ENCODE measurements at regions not wholly inside any gene's neighbourhood (a gene's known extent, or its start where the extent isn't known, plus 50 kb on each side); places are given as distances from the start of the nearest gene placed in this dataset.

DNA sequence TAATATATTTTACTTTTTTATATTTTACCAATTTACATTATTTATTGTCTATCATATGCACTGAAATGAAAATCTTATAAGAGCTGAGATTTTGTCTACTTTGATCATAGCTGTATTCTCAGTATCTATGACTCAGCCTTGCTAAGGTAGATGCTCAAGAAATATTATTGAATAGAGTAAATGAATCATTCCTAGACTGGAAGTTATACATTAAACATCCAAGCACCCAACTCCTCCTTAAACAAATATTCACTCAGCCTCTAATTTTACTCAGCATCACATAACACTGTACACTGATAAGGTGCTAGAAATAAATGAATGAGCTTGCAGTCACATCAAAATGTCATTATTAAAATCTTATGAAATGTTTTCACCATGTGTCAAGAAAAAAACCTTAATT lies 1424.9 kb downstream of the LRFN5 start:
- Histone ChIP-seq H3K27ac (ENCODE audit: low read depth in 2 of 2, low read length in 1 of 2) (no peak overlapping the region), H3K27me3 (ENCODE audit: control insufficient read depth in 1 of 2, insufficient read depth in 2 of 2, low read length in 2 of 2) (no peaks in the 10 kb centered on the region), H3K4me1 (ENCODE audit: control insufficient read depth in 2 of 2, insufficient read depth in 2 of 2, low read length in 1 of 2) (no peaks in the 10 kb centered on the region), H3K36me3 (ENCODE audit: control insufficient read depth in 2 of 2, insufficient read depth in 2 of 2, low read length in 1 of 2) (no peaks in the 10 kb centered on the region), H3K4me3 (ENCODE audit: low read depth in 1 of 2, low read length in 2 of 2) (no peak overlapping the region), H3K9me3 (ENCODE audit: control insufficient read depth in 2 of 2, insufficient read depth in 1 of 2, low read depth in 1 of 2, low read length in 1 of 2) (no peaks in the 10 kb centered on the region)

DNA sequence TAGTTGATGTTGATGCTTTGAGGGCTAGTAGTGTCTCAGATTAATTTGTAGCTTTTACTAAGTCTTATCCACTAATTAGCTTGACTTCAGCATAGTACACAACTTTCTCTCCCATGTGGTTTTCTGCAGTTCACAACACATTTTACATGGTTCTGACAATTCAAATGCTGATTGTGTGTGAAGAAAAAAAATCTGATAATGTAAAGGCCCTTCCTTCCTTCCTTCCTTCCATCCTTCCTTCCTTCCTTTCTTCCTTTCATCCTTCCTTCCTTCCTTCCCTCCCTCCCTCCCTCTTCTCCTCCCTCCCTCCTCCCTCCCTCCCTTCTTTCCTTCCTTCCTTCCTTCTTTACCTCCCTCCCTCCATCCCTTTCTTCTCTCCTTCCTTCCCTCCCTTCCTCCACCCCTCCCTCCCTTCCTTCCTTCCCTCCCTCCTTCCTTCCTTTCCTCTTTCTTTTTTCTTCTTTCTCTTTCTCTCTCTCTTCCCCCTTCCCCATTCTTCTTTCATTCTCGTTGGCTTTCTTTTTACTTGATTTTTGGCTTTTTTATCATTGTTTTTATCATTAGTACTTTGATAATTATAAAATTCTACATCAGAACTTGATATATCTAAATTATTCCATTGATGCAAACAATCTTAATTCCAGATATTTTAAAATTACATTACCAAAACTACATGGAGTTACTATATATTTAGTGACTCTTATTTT lies 1415.6 kb downstream of the LRFN5 start:
- Histone ChIP-seq H3K27me3 (ENCODE audit: control insufficient read depth in 1 of 2, insufficient read depth in 2 of 2, low read length in 2 of 2) (no peaks in the 10 kb centered on the region), H3K36me3 (ENCODE audit: control insufficient read depth in 2 of 2, insufficient read depth in 2 of 2, low read length in 1 of 2) (no peaks in the 10 kb centered on the region), H3K4me3 (ENCODE audit: low read depth in 1 of 2, low read length in 2 of 2) (no peak overlapping the region), H3K9me3 (ENCODE audit: control insufficient read depth in 2 of 2, insufficient read depth in 1 of 2, low read depth in 1 of 2, low read length in 1 of 2) (no peaks in the 10 kb centered on the region), H3K4me1 (ENCODE audit: control insufficient read depth in 2 of 2, insufficient read depth in 2 of 2, low read length in 1 of 2) (no peaks in the 10 kb centered on the region), H3K27ac (ENCODE audit: low read depth in 2 of 2, low read length in 1 of 2) (no peak overlapping the region)
- 51 to 58% methylated on average over 1 of the region's 1 CpG for WGBS, 2 donors

DNA sequence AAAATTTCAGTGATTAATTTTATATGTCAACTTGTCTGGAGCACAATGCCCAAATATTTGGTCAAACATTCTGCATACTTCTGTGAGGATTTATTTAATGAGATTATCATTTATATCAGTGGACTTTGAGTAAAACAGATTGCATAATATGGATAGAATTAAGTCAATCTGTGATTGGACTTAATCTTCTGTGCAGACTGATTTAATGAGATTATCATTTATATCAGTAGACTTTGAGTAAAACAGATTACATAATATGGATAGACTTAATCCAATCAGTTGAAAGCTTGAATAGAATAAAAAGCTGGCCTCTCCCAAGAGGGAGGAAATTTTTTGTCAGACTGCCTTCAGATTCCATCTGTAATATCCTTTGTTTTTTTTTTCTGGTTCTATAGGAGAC lies 1413.2 kb downstream of the LRFN5 start:
- Histone ChIP-seq H3K27me3 (ENCODE audit: control insufficient read depth in 1 of 2, insufficient read depth in 2 of 2, low read length in 2 of 2) (no peaks in the 10 kb centered on the region), H3K36me3 (ENCODE audit: control insufficient read depth in 2 of 2, insufficient read depth in 2 of 2, low read length in 1 of 2) (no peaks in the 10 kb centered on the region), H3K27ac (ENCODE audit: low read depth in 2 of 2, low read length in 1 of 2) (no peak overlapping the region), H3K4me1 (ENCODE audit: control insufficient read depth in 2 of 2, insufficient read depth in 2 of 2, low read length in 1 of 2) (no peaks in the 10 kb centered on the region), H3K4me3 (ENCODE audit: low read depth in 1 of 2, low read length in 2 of 2) (no peak overlapping the region), H3K9me3 (ENCODE audit: control insufficient read depth in 2 of 2, insufficient read depth in 1 of 2, low read depth in 1 of 2, low read length in 1 of 2) (no peaks in the 10 kb centered on the region)

DNA sequence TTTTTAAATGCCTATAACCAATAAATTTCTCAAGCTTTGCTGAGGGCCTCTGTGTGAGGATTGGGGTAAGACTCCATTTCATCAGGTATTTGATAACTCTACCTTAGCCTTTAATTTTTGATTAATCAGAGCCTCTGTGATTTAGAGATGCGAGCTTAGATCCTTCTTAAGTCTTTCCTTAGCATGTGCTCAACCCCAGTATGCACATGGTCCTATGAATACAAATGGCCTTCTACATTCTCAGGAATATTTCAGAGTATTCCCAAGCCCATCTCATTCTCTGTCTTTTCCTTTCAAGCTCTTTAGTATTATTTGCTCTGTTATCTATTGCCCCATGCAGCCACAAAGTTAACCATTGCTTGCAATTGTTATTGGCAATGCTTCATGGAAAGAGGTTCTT lies 1407.7 kb downstream of the LRFN5 start:
- H3K27ac ChIP-seq (ENCODE audit: low read depth in 2 of 2, low read length in 1 of 2), result no peak overlapping the region
- no peaks in the 10 kb centered on the region for H3K36me3 ChIP-seq (ENCODE audit: control insufficient read depth in 2 of 2, insufficient read depth in 2 of 2, low read length in 1 of 2)
- no peaks in the 10 kb centered on the region for H3K9me3 ChIP-seq (ENCODE audit: control insufficient read depth in 2 of 2, insufficient read depth in 1 of 2, low read depth in 1 of 2, low read length in 1 of 2)
- H3K4me1 ChIP-seq (ENCODE audit: control insufficient read depth in 2 of 2, insufficient read depth in 2 of 2, low read length in 1 of 2), result no peaks in the 10 kb centered on the region
- WGBS, 2 donors, result 70 to 83% methylated on average over 1 of the region's 1 CpG
- H3K27me3 ChIP-seq (ENCODE audit: control insufficient read depth in 1 of 2, insufficient read depth in 2 of 2, low read length in 2 of 2), result no peaks in the 10 kb centered on the region
- H3K4me3 ChIP-seq (ENCODE audit: low read depth in 1 of 2, low read length in 2 of 2), result no peak overlapping the region

DNA sequence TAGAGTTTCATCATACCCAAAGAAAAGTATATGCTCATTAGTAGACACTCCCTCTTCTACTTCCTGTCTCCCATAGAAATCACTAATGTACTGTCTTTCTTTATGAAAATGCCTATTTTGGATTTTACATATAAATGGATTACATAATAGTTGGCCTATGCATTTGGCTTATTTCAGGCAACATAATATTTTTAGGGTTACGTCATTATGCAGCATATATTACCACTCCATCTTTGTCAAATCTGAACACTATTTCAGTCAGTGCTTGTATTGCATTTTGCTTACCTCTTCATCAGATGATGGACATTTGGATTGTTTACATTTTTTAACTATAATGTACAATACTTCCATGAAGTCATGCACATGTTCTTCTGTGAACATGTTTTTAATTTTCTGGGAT lies 1406.1 kb downstream of the LRFN5 start:
- peaks cover 0 to 2% of the 10 kb centered on the region in 2 donors for H3K9me3 ChIP-seq (ENCODE audit: control insufficient read depth in 2 of 2, insufficient read depth in 1 of 2, low read depth in 1 of 2, low read length in 1 of 2)
- H3K27me3 ChIP-seq (ENCODE audit: control insufficient read depth in 1 of 2, insufficient read depth in 2 of 2, low read length in 2 of 2), result no peaks in the 10 kb centered on the region
- WGBS, 2 donors, result 88 to 89% methylated on average over 1 of the region's 1 CpG
- H3K4me3 ChIP-seq (ENCODE audit: low read depth in 1 of 2, low read length in 2 of 2), result no peak overlapping the region
- no peaks in the 10 kb centered on the region for H3K36me3 ChIP-seq (ENCODE audit: control insufficient read depth in 2 of 2, insufficient read depth in 2 of 2, low read length in 1 of 2)
- H3K27ac ChIP-seq (ENCODE audit: low read depth in 2 of 2, low read length in 1 of 2), result no peak overlapping the region
- H3K4me1 ChIP-seq (ENCODE audit: control insufficient read depth in 2 of 2, insufficient read depth in 2 of 2, low read length in 1 of 2), result no peaks in the 10 kb centered on the region

DNA sequence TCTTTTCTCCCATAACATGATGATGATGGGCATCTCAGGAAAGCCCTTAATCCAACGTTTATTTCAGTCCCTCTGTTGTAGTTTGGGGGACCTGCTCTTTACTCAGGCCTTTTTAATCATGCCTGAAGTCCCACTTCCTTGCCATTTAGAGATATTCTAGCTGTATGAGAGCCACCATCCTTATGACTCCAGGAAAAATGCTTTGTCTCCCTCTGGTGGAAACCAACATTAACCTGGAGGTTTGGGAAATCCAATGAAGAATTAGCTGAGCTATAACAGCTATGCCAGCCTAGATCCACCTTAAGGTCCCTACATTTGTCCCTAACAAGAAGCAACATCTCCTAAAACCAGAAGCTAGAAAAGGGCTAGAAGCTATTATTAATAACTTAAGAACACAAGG lies 1399.1 kb downstream of the LRFN5 start:
- no peaks in the 10 kb centered on the region for H3K4me1 ChIP-seq (ENCODE audit: control insufficient read depth in 2 of 2, insufficient read depth in 2 of 2, low read length in 1 of 2)
- H3K4me3 ChIP-seq (ENCODE audit: low read depth in 1 of 2, low read length in 2 of 2), result no peak overlapping the region
- H3K36me3 ChIP-seq (ENCODE audit: control insufficient read depth in 2 of 2, insufficient read depth in 2 of 2, low read length in 1 of 2), result no peaks in the 10 kb centered on the region
- 39 to 43% methylated on average over 1 of the region's 1 CpG for WGBS, 2 donors
- no peak overlapping the region for H3K27ac ChIP-seq (ENCODE audit: low read depth in 2 of 2, low read length in 1 of 2)
- H3K9me3 ChIP-seq (ENCODE audit: control insufficient read depth in 2 of 2, insufficient read depth in 1 of 2, low read depth in 1 of 2, low read length in 1 of 2), result peaks cover 7 to 10% of the 10 kb centered on the region in 2 donors
- no peaks in the 10 kb centered on the region for H3K27me3 ChIP-seq (ENCODE audit: control insufficient read depth in 1 of 2, insufficient read depth in 2 of 2, low read length in 2 of 2)

DNA sequence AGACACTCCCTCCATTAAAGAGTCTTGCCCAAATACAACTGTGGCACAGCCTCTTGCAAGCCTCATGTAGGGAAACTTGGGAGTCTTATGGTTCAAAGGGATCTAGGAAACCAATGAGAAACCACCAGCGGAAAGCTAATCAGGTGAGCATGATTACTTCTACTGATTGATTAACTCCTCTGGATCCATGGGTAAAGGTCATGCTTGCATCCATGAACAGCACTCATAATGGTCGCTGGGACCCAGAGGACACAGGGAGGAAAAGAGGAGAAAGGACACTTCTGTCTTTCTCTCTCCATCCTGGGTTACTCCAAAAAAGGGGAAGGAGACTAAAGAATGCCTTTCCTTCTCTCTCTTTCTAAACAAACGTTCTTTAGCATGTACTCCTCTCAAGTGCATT lies 1397.2 kb downstream of the LRFN5 start:
- Histone ChIP-seq H3K36me3 (ENCODE audit: control insufficient read depth in 2 of 2, insufficient read depth in 2 of 2, low read length in 1 of 2) (no peaks in the 10 kb centered on the region), H3K4me1 (ENCODE audit: control insufficient read depth in 2 of 2, insufficient read depth in 2 of 2, low read length in 1 of 2) (no peaks in the 10 kb centered on the region), H3K9me3 (ENCODE audit: control insufficient read depth in 2 of 2, insufficient read depth in 1 of 2, low read depth in 1 of 2, low read length in 1 of 2) (peaks cover 5 to 10% of the 10 kb centered on the region in 2 donors), H3K27ac (ENCODE audit: low read depth in 2 of 2, low read length in 1 of 2) (no peak overlapping the region), H3K27me3 (ENCODE audit: control insufficient read depth in 1 of 2, insufficient read depth in 2 of 2, low read length in 2 of 2) (no peaks in the 10 kb centered on the region), H3K4me3 (ENCODE audit: low read depth in 1 of 2, low read length in 2 of 2) (no peak overlapping the region)
- 83 to 84% methylated on average over 3 of the region's 3 CpGs for WGBS, 2 donors

DNA sequence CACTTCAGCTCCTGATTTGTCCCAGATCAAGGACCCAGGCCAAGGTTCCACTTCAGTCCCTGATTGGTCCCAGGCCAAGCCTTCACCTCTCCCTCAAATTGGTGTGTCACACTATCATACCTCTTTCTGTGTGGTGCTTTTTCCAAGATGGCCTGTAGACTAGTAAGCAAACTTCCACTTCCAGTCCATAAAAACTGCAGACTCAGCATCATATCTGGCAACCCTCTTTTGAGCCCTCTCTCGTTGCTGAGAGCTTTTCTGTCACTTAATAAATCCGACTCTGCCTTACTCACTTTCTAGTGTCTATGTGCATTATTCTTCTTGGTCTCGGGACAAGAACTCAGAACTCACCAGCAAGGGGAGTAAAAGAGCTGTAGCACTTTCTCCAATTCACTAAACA lies 1395.1 kb downstream of the LRFN5 start:
- H3K27me3 ChIP-seq (ENCODE audit: control insufficient read depth in 1 of 2, insufficient read depth in 2 of 2, low read length in 2 of 2), result no peaks in the 10 kb centered on the region
- no peak overlapping the region for H3K4me3 ChIP-seq (ENCODE audit: low read depth in 1 of 2, low read length in 2 of 2)
- H3K27ac ChIP-seq (ENCODE audit: low read depth in 2 of 2, low read length in 1 of 2), result no peak overlapping the region
- no peaks in the 10 kb centered on the region for H3K36me3 ChIP-seq (ENCODE audit: control insufficient read depth in 2 of 2, insufficient read depth in 2 of 2, low read length in 1 of 2)
- 63 to 65% methylated on average over 3 of the region's 3 CpGs for WGBS, 2 donors
- H3K4me1 ChIP-seq (ENCODE audit: control insufficient read depth in 2 of 2, insufficient read depth in 2 of 2, low read length in 1 of 2), result no peaks in the 10 kb centered on the region
- peaks cover 5 to 10% of the 10 kb centered on the region in 2 donors for H3K9me3 ChIP-seq (ENCODE audit: control insufficient read depth in 2 of 2, insufficient read depth in 1 of 2, low read depth in 1 of 2, low read length in 1 of 2)

DNA sequence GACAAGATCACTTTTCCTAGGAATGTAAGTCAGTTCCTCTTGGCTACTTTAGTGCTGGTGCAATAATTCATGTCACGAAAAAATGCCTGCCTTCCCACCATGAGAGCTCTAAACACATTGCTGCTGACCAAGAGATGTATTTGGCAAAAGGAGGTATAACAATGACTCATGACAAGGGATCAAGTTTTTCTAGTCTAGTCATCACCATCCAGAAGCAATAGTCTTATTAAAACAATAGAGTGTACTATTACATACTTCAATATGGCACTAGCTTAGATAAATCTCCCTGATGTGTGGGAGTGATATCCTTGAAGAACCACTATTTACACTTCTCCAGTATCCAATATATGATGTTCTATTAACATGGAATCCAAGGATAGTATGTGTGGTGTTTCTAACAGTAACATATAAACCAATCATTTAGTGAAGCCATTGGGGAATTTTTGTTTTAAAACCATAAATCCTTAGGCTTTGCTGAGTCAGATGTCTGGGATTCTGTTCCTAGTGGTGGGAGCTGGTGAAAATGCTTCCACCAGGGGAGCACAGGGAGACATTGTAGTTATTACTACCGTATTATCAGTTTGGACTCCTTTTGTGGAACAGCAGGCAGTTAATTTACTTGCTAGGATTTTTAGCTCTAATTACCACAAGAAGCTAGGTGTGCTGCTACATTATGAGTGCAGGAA lies 1387.5 kb downstream of the LRFN5 start:
- Histone ChIP-seq H3K4me1 (ENCODE audit: control insufficient read depth in 2 of 2, insufficient read depth in 2 of 2, low read length in 1 of 2) (no peaks in the 10 kb centered on the region), H3K9me3 (ENCODE audit: control insufficient read depth in 2 of 2, insufficient read depth in 1 of 2, low read depth in 1 of 2, low read length in 1 of 2) (no peaks in the 10 kb centered on the region), H3K27me3 (ENCODE audit: control insufficient read depth in 1 of 2, insufficient read depth in 2 of 2, low read length in 2 of 2) (no peaks in the 10 kb centered on the region), H3K4me3 (ENCODE audit: low read depth in 1 of 2, low read length in 2 of 2) (no peak overlapping the region), H3K36me3 (ENCODE audit: control insufficient read depth in 2 of 2, insufficient read depth in 2 of 2, low read length in 1 of 2) (no peaks in the 10 kb centered on the region), H3K27ac (ENCODE audit: low read depth in 2 of 2, low read length in 1 of 2) (no peak overlapping the region)
- 73 to 82% methylated on average over 2 of the region's 2 CpGs for WGBS, 2 donors

DNA sequence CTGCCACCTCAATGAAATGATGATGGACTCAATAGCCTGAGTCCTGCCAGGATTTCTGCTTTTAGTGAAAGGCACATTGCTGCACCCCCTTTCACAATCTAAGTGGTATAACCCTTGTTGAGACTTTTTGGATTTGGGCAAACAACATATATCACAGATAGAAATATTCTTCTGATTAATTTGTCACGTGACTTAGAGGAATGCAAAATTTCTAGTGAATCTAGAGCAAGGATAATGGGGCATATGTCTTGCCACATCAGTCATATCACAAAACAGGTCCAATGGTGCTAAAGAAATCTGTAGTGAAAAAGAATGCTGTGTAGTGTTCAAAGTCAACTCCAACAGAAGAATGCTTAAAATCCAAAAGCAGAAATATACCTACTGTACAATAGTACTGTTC lies 1386.3 kb downstream of the LRFN5 start:
- no peaks in the 10 kb centered on the region for H3K9me3 ChIP-seq (ENCODE audit: control insufficient read depth in 2 of 2, insufficient read depth in 1 of 2, low read depth in 1 of 2, low read length in 1 of 2)
- H3K4me1 ChIP-seq (ENCODE audit: control insufficient read depth in 2 of 2, insufficient read depth in 2 of 2, low read length in 1 of 2), result no peaks in the 10 kb centered on the region
- WGBS, 2 donors, result 65 to 66% methylated on average over 1 of the region's 1 CpG

More for the DNA sequence above, 1386.3 kb downstream of the LRFN5 start:
- no peak overlapping the region for H3K27ac ChIP-seq (ENCODE audit: low read depth in 2 of 2, low read length in 1 of 2)
- H3K4me3 ChIP-seq (ENCODE audit: low read depth in 1 of 2, low read length in 2 of 2), result no peak overlapping the region
- H3K27me3 ChIP-seq (ENCODE audit: control insufficient read depth in 1 of 2, insufficient read depth in 2 of 2, low read length in 2 of 2), result no peaks in the 10 kb centered on the region
- H3K36me3 ChIP-seq (ENCODE audit: control insufficient read depth in 2 of 2, insufficient read depth in 2 of 2, low read length in 1 of 2), result no peaks in the 10 kb centered on the region

Data from esophagus (tissue), 2 donors.